Left lung (tissue), 4 donors: ENCODE measurements at regions not wholly inside any gene's neighbourhood (a gene's known extent, or its start where the extent isn't known, plus 50 kb on each side); places are given as distances from the start of the nearest gene placed in this dataset.

Experiments used
- ATAC-seq: fragments of 200-7000 bp; cut with Tn5 transposase; one replicate; pipeline ENCODE4 v1.9.1; 2020; ENCODE audit warnings: moderate library complexity
- DNase-seq, 4 donors: peaks; one replicate each; pipeline ENCODE4 v3.0.0-alpha.2; 2013 to 2020
- H3K27ac ChIP-seq, 2 donors: fragments of 200-600 bp; sonication (generic) in 1 of 2; one replicate each; pipeline versions ENCODE4 v1.5.0 to v1.8.0; 2020 to 2021
- H3K27me3 ChIP-seq, 2 donors: fragments of 200-600 bp; sonication (generic) in 1 of 2; one replicate each; pipeline versions ENCODE4 v1.5.0 to v1.8.0; 2020 to 2021
- H3K36me3 ChIP-seq, 2 donors: fragments of 200-600 bp; sonication (generic) in 1 of 2; one replicate each; pipeline versions ENCODE4 v1.5.0 to v1.8.0; 2020 to 2021
- H3K4me1 ChIP-seq, 2 donors: fragments of 200-600 bp; one replicate each; pipeline ENCODE4 v1.8.0; 2021
- H3K4me3 ChIP-seq, 2 donors: fragments of 200-600 bp; sonication (generic) in 1 of 2; one replicate each; pipeline versions ENCODE4 v1.5.0 to v1.8.0; 2020 to 2021; ENCODE audit warnings: mild to moderate bottlenecking in 1 of 2
- H3K9me3 ChIP-seq, 2 donors: fragments of 200-600 bp; sonication (generic) in 1 of 2; one replicate each; pipeline versions ENCODE4 v1.5.0 to v1.8.0; 2020 to 2021
- CTCF ChIP-seq, 2 donors: fragments of 200-600 bp; sonication (generic) in 1 of 2; IDR thresholded peaks; one replicate each; pipeline versions ENCODE4 v1.5.0 to v1.8.0; 2021; ENCODE audit warnings: antibody characterized with exemption in 2 of 2
- intact Hi-C, 2 donors: fragments of 100-400 bp; cut with DNase I; formaldehyde crosslinking; loops; one replicate each; pipeline versions ENCODE4 v1.11.2 to v1.14.2; 2022
- donor health status: DM: no; HTN: yes; CAD: no.
- donor health status: DM: no; HTN: no; CAD: no.

- H3K27me3 ChIP-seq = no peaks in the 10 kb centered on the region
- H3K4me1 ChIP-seq = no peaks in the 10 kb centered on the region
- no peaks in the 10 kb centered on the region for H3K36me3 ChIP-seq
- no peak for DNase-seq
- H3K4me3 ChIP-seq = no peak overlapping the region
- no peak overlapping the region for H3K27ac ChIP-seq
- no peaks in the 10 kb centered on the region for H3K9me3 ChIP-seq
- no peak for TF ChIP-seq CTCF (IDR thresholded peaks at IDR 0.05)
- intact Hi-C loops = no loop called here
- no peak for ATAC-seq
Measured at GRCh38 chr12:87814625-87815024, 214.6 kb downstream of the C12orf50 start.

- DNase-seq (no peak), ATAC-seq (no peak)
- no peaks in the 10 kb centered on the region for H3K36me3 ChIP-seq
- intact Hi-C loops = no loop called here
- no peaks in the 10 kb centered on the region for H3K27me3 ChIP-seq
- H3K9me3 ChIP-seq = no peaks in the 10 kb centered on the region
- H3K4me1 ChIP-seq = no peaks in the 10 kb centered on the region
- no peak overlapping the region for H3K27ac ChIP-seq
- no peak for TF ChIP-seq CTCF (IDR thresholded peaks at IDR 0.05)
- no peak overlapping the region for H3K4me3 ChIP-seq
Measured at GRCh38 chr12:87813476-87814234, 215.5 kb downstream of the C12orf50 start.

- Histone ChIP-seq H3K36me3 (no peaks in the 10 kb centered on the region), H3K9me3 (no peaks in the 10 kb centered on the region), H3K4me3 (no peak overlapping the region), H3K27ac (no peak overlapping the region), H3K27me3 (no peaks in the 10 kb centered on the region), H3K4me1 (no peaks in the 10 kb centered on the region)
- no peak for TF ChIP-seq CTCF (IDR thresholded peaks at IDR 0.05)
- intact Hi-C loops = no loop called here
- DNase-seq = no peak
- no peak for ATAC-seq
Measured at GRCh38 chr12:87812681-87813080, 216.5 kb downstream of the C12orf50 start.

GRCh38 chr12:87812030-87812429 lies 217.2 kb downstream of the C12orf50 start:
- Histone ChIP-seq H3K27me3 (no peaks in the 10 kb centered on the region), H3K4me3 (no peak overlapping the region), H3K9me3 (no peaks in the 10 kb centered on the region), H3K36me3 (no peaks in the 10 kb centered on the region), H3K4me1 (no peaks in the 10 kb centered on the region), H3K27ac (no peak overlapping the region)
- no peak for TF ChIP-seq CTCF (IDR thresholded peaks at IDR 0.05)
- ATAC-seq (no peak), DNase-seq (no peak)
- intact Hi-C loops = no loop called here

- no peak for ATAC-seq
- no peaks in the 10 kb centered on the region for H3K27me3 ChIP-seq
- no peak overlapping the region for H3K27ac ChIP-seq
- no peak for TF ChIP-seq CTCF (IDR thresholded peaks at IDR 0.05)
- H3K9me3 ChIP-seq = no peaks in the 10 kb centered on the region
- H3K36me3 ChIP-seq = no peaks in the 10 kb centered on the region
- intact Hi-C loops = no loop called here
- no peak overlapping the region for H3K4me3 ChIP-seq
- no peaks in the 10 kb centered on the region for H3K4me1 ChIP-seq
- no peak for DNase-seq
Measured at GRCh38 chr12:87809916-87810315, 219.3 kb downstream of the C12orf50 start.
